Hippocampal formation (tissue), 2 donors: ENCODE measurements at regions not wholly inside any gene's neighbourhood (a gene's known extent, or its start where the extent isn't known, plus 50 kb on each side); places are given as distances from the start of the nearest gene placed in this dataset.

Source experiments
- DNase-seq, 2 donors: peaks; one replicate each; lab custom pipeline; 2025; lab: John Stamatoyannopoulos, UW

DNA sequence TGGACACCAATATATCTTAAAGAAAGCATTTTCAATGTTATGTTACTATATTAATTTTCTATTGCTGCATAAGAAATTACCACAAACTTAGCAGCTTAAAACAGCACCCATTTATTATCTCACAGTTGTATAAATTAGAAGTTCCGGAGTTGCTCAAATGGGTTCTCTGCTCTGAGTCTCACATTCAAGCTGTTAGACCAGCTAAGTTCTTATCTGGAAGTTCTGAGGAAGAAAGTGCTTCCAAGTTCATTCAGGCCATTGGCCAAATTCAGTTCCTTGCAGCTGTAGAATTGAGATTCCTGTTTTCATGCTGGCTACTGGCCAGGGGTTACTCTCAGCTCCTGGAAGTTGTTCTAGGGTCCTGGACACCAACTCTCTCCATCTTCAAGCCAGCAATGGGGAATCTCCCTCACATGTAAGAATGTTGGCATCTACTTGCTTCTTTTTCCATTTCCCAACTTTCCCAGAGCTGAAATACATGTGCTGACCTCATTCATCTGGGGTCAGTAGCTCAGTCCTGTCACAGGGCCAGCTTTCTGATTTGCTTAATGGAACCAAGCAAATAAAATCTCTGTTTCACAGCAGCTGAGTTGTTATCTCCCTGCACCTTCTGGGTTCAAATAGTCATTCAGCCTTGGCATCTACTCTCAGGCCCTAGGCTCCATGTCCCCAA, 99.6 kb upstream of the INTU start:
- no peak for DNase-seq

DNA sequence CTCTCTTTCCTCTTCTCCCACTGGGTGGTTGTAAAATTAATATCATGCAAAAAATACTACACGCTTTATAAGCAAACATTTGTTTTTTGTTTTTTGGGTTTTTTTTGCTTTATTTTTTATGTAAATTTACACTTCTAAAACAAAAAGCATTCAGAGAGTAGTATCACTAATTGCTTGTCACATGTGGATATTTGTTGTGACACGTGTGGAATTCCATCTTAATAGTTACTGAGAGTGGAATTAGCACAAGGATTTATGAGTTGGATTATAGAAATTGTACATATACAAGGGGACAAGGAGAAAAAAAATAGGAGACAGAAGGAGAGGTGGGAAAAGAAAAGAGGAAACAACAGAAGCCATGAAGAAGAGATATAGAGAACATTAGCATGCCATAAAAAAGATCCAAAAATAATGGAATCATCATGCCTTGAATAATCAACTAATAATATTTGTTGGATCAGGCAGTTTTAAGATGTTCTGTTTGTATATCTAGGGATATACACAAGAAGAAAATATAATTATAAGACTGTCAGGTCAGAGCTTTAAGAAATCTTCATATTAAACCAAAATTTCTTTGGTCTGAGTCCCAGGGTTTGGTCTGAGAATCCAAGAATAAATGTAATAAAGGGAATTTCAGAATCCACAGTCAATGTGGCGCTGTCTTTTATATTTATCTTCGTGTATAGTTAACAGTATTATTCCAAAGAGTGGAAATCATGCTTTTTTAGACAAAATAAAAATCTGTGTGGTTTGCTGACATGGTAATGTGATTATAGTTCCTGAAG, 98.5 kb upstream of the INTU start:
- DNase-seq, result no peak

GRCh38 chr4:127538016-127538415, 94.7 kb upstream of the INTU start:
- DNase-seq, result no peak

DNA sequence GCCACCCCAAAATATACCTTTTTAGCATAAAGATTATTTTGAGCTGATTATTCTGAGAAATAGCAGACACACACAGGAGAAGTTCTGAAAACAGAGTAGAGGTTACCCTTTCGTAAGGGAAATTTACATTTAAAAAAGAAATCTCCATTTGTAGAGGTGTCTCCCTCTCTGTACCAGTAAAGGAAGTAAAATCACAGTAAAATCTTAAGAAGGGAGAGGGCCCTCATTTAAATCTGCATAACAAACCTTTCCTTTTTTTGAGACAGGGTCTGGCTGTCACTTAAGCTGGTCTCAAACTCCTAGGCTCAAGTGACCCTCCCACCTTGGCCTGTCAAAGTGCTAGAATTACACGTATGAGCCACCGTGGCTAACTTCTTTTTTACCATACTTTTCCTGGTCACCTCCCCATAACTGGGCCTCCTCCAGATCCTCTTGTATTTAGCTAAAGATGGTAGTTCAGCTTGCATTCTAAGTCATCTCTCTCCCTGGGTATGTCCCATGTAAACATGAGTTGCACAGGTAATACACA, 92.2 kb upstream of the INTU start:
- no peak for DNase-seq

- DNase-seq, result no peak
These were observed 87.5 kb upstream of the INTU start for GRCh38 chr4:127545271-127545670.

GRCh38 chr4:127548990-127549925, 83.5 kb upstream of the INTU start:
- DNase-seq, result no peak

DNA sequence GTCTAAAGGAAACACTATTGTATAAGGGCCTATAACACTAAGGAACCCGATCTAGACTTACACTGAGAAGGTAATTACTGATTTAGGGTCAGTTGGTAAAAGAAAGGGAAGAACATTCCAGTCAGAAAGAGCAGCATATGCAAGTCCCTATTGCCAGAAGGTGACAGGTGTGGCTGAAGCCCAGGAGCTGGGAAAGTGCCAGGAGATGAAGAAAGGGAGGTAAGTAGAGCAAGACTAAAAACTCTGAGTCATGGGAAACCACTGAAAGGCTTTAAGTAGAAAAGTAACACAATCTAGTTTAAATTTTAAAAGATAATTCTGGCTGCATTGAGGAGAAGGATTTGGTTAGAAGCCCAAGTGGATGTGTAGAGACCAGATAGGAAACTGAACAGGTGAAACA, 77.7 kb upstream of the INTU start:
- no peak for DNase-seq

DNA sequence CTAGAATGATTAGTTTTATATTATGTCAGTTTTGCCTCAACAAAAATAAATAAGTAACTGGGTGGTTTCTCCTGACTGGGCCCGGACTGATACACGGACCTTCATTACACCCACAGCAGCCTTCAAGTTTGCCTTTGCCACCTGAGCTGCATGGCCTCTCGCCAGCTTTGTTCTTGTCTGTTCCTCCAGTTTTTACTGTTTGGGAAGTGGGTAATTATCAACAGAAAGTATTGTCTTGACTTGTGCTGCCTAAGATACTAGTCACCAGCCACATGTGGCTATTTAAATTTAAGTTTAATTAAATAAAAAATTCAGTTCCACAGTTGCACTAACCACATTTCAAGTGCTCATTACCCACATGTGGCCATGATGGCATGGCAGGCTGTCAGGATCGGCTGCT, 74.7 kb upstream of the INTU start:
- DNase-seq, result no peak

DNA sequence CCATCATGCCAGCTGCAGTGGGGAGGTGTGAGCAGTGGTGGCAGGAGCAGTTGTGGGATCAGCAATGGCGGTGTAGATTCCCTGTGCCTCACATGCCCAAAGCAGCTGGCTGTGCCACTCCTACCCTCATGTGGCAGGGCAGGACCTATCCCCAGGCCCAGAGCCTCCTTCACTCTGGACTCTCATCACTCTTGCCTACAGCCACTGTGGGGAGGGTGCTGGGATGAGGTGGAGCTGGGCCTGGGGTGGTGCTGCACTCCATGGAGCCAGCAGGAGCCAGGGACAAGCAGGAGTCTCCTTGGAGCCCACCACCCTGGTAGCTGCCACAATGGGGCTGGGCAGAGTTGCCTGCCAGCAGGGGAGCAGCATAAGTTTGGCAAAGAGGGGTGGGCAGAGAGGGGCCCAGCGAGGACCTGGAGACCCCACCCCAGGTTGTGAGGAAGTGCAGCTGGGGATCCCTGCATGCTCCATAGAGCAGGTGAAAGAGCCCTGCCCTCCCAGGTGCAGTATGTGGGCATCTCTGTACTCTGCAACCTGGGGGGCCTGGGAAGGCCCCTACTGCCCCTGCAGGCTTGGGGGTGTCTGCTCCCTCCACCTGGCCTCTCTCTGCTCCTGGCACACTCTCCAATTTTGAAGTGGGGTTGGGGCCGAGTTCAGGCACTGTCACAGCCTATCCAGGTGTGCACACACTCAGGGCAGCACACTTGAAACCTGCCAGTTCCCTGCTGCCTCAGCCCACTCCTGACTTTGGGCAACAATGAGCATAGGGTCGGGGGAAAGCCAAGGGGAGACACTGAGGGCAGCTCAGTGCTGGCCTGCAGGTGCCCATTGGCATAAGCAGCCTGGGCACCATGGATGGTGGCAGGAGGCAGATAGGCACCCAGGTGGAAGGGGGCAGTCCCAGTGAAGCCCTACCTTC, 74.0 kb upstream of the INTU start:
- DNase-seq, result no peak

DNA sequence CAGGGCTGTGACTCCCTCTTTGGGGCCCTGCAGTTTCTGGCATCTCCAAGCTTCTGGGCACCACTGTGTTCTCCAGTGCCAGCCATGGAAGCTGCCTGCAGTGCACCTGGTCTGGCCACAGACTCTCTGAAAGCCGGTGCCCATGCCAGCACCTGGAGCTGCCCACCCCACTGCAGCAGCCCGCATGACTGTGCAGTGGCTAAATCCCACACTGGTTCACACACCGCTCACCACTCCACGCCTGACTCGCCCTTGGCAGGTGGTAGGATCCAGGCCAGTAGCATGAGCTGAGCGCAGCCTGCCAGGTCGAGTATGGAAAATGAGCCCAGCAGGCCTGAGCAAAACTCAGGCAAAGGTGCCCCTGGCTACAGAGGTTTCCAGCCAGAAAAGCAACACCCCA, 72.8 kb upstream of the INTU start:
- DNase-seq, result no peak

GRCh38 chr4:127560755-127561154, 72.0 kb upstream of the INTU start:
- no peak for DNase-seq

DNA sequence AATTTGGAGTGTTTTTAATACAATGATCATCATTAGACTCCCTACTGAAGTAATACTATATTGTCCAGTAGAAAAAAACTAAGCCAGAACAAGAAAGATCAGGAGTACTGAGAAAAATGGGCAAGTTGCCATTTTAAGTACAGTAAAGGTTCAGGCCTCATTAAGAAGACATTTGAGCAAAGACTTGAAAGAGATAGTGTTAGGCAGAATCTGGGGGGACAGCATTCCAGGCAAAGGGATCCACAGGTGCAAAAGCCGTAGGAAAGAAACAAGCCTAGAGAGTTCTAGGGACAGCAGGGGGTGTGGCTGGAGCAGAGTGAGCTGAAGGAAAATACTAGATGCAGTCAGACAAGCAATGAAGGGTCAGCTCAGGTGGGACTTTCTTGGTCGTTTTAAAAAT, 58.1 kb upstream of the INTU start:
- no peak for DNase-seq

- no peak for DNase-seq
These were observed 56.9 kb upstream of the INTU start for GRCh38 chr4:127575888-127576287.

- no peak for DNase-seq
These were observed 54.3 kb upstream of the INTU start for GRCh38 chr4:127578491-127578890.

- DNase-seq, result no peak
These were observed 53.8 kb upstream of the INTU start for GRCh38 chr4:127578967-127579366.

DNA sequence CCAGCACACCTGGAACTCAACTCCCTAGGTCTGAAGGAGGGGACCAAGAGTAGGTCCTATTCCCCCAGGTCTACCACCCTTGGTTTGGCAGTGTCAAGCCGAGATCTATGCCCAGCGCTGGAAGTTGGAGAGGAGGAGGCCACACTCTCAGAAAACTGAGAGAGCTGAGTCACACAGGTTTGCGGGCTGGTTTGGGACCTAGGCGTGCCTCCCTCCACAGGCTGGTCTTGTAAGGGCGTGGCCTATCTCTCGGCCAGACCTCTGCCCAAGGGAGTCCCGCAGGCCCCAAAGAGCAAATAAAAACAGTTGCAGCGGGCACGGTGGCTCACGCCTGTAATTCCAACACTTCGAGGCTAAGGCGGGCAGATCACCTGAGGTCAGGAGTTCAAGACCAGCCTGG, 52.9 kb upstream of the INTU start:
- DNase-seq, result no peak

DNA sequence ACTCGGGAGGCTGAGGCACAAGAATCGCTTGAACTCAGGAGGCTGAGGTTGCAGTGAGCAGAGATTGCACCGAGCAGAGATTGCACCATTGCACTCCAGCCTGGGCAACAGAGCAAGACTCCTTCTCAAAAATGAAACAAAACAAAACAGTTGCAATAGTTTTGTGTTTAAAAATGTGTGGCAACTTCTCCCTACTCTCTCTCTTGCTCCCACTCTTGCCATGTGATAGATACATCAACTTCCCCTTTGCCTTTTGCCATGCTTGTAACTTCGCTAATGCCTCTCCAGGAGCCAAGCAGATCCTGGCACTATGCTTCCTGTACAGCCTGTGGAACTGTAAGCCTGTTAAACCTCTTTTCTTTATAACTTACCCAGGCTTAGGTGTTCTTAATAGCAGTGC, 52.5 kb upstream of the INTU start:
- no peak for DNase-seq

GRCh38 chr4:127580891-127581290, 51.9 kb upstream of the INTU start:
- DNase-seq, result no peak
